Chondrocyte (in vitro differentiated cells): ENCODE measurements at regions not wholly inside any gene's neighbourhood (a gene's known extent, or its start where the extent isn't known, plus 50 kb on each side); places are given as distances from the start of the nearest gene placed in this dataset.

Experiments
- DNase-seq: peaks from one replicate; pipeline ENCODE4 v3.0.0; 2021; ENCODE audit warnings: mixed read lengths, low spot score
- H3K27ac Mint-ChIP-seq: one replicate; pipeline ENCODE4 v1.8.0; 2021; ENCODE audit warnings: mild to moderate bottlenecking, moderate library complexity, mixed read lengths; ENCODE audit not compliant: unreplicated experiment
- H3K27me3 Mint-ChIP-seq: 2 replicates; pipeline ENCODE4 v1.8.0; 2021; ENCODE audit warnings: low read depth, mixed read lengths
- H3K36me3 Mint-ChIP-seq: 2 replicates; pipeline ENCODE4 v1.8.0; 2021; ENCODE audit warnings: low read depth, mixed read lengths
- H3K4me1 Mint-ChIP-seq: 2 replicates; pipeline ENCODE4 v1.8.0; 2021; ENCODE audit warnings: low read depth, mild to moderate bottlenecking, mixed read lengths
- H3K4me3 Mint-ChIP-seq: one replicate; pipeline ENCODE4 v1.8.0; 2021; ENCODE audit warnings: mild to moderate bottlenecking, moderate library complexity, mixed read lengths; ENCODE audit not compliant: unreplicated experiment
- H3K9me3 Mint-ChIP-seq: 2 replicates; pipeline ENCODE4 v1.8.0; 2021; ENCODE audit warnings: low read depth, mixed read lengths
- TF ChIP-seq, protein P1 (sequence below): fragments of 200-600 bp; sonication (generic); IDR thresholded peaks from 2 replicates; pipeline ENCODE4 v1.5.0; 2021; ENCODE audit warnings: antibody characterized with exemption, mild to moderate bottlenecking, moderate library complexity

DNA sequence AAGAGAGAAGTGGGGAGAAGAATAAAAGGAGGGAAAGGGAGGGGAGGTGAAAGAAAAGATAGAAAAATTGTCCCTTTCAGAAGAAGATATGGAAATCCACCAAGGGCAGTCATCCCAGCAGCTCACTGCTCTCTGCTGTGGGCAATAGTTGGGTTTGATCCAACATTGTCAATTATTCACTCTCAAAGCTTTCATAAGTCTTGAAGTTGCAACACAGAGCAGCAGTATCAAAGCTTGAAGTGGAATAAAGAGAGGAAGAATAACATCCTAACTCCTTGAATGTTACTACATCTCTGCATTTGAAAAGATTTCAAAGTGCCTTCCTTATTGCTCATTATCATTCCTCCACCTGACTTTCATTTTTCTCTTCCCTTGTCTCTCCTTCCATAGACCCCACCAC, 62.3 kb upstream of the HHIP start:
- Mint-ChIP-seq H3K4me1 (peaks cover 69% of the 10 kb centered on the region), H3K4me3 (no peak overlapping the region), H3K27me3 (no peaks in the 10 kb centered on the region), H3K36me3 (peaks cover 3% of the 10 kb centered on the region), H3K9me3 (peaks cover 7% of the 10 kb centered on the region), H3K27ac (peak overlapping the region; percentile 81)
- DNase-seq, result no peak
- TF ChIP-seq, protein P1, sequence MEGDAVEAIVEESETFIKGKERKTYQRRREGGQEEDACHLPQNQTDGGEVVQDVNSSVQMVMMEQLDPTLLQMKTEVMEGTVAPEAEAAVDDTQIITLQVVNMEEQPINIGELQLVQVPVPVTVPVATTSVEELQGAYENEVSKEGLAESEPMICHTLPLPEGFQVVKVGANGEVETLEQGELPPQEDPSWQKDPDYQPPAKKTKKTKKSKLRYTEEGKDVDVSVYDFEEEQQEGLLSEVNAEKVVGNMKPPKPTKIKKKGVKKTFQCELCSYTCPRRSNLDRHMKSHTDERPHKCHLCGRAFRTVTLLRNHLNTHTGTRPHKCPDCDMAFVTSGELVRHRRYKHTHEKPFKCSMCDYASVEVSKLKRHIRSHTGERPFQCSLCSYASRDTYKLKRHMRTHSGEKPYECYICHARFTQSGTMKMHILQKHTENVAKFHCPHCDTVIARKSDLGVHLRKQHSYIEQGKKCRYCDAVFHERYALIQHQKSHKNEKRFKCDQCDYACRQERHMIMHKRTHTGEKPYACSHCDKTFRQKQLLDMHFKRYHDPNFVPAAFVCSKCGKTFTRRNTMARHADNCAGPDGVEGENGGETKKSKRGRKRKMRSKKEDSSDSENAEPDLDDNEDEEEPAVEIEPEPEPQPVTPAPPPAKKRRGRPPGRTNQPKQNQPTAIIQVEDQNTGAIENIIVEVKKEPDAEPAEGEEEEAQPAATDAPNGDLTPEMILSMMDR, result no peak

DNA sequence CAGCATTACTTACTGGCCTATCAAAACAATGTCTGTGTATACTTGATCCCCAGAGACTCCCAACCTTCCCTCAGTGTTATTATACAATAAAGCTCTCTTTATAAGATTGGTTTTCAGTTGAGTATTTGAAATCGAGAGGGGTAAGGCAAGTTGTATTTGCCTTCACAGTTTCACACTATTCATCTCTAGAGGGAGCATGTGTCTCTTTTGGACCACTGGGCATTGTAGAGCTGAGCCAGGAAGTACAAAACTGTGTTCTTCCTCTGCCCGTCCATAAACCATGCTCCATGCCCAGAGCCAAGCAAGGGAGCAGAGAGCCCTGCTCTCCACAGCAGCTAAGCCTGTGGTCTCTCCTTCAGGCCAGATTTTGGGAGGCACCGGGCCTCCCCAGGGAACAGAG, 61.5 kb upstream of the HHIP start:
- TF ChIP-seq, protein P1, result peak; percentile 62
- H3K27ac Mint-ChIP-seq, result peak overlapping the region; percentile 81

DNA sequence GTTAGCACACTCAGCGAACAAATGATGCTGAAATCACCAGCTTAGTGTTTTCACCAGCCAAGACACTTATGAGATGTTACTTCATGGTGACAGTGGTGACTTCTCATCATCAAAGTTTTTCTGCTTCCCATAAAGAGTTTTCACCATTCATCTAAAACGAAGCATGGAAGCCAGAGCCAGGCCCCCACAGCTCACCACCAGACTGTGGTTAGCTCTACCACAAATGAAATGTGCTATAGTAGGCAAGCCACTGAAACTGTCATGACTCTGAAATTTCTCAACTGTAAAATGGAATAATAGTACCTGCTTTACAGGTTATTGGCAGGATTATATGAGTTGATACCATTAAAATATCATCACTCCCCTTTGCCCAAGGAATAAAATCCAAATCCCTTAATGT, 56.4 kb upstream of the HHIP start:
- TF ChIP-seq, protein P1, result no peak
- Mint-ChIP-seq H3K27me3 (no peaks in the 10 kb centered on the region), H3K4me1 (peaks cover 24% of the 10 kb centered on the region), H3K27ac (no peak overlapping the region), H3K4me3 (no peak overlapping the region), H3K9me3 (peaks cover 7% of the 10 kb centered on the region), H3K36me3 (peaks cover 3% of the 10 kb centered on the region)
- DNase-seq, result no peak

More for the DNA sequence above, 61.5 kb upstream of the HHIP start:
- DNase-seq, result no peak
- no peak overlapping the region for H3K4me3 Mint-ChIP-seq
- H3K27me3 Mint-ChIP-seq, result no peaks in the 10 kb centered on the region
- H3K4me1 Mint-ChIP-seq, result peaks cover 63% of the 10 kb centered on the region
- H3K9me3 Mint-ChIP-seq, result peaks cover 7% of the 10 kb centered on the region
- H3K36me3 Mint-ChIP-seq, result peaks cover 3% of the 10 kb centered on the region

DNA sequence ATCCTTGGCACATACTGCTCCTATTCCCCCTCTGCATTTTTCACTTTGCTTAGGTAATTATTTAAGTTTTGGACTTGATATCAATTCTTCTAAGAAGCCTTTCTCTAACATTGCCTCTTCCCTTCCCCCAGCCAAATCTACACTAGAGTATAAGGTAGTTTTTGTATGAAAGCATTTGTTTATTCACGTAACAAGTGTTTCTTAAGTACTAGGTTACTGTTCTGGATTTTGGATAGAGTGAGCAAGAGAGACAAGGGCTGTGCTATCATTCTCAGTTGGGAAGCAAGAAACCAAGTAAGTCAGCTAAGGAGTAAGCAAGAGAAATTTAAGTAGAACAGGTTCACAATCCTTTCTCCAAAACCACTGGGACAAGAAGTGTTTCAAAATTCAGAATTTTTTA, 55.9 kb upstream of the HHIP start:
- Mint-ChIP-seq H3K27me3 (no peaks in the 10 kb centered on the region), H3K4me3 (no peak overlapping the region), H3K4me1 (peaks cover 19% of the 10 kb centered on the region), H3K36me3 (peaks cover 3% of the 10 kb centered on the region), H3K9me3 (peaks cover 7% of the 10 kb centered on the region), H3K27ac (no peak overlapping the region)
- TF ChIP-seq, protein P1, result no peak
- DNase-seq, result no peak

DNA sequence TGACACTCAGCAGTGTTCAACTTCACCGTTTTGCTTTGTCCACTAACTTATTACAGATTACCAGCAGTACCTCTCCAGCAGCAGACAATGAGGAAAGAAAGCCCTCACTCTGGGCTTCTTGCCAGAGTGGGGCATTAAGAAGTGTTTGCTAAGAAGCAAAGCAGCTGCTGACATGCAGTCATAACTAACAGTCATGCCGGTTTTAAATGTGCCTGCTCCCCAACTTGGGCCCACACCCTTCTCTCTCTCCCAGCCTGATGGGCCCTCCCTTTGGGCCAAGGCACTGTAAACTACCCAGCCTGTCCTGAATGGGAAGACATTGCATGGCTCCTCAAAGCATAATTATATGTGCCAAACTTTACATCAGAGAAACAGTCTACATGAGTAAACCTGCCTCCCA, 54.6 kb upstream of the HHIP start:
- Mint-ChIP-seq H3K4me3 (no peak overlapping the region), H3K4me1 (peaks cover 14% of the 10 kb centered on the region), H3K27ac (peak overlapping the region; percentile 57), H3K27me3 (no peaks in the 10 kb centered on the region), H3K9me3 (peaks cover 7% of the 10 kb centered on the region), H3K36me3 (peaks cover 3% of the 10 kb centered on the region)
- DNase-seq, result no peak
- TF ChIP-seq, protein P1, result no peak
